Activated CD4-positive, alpha-beta T cell treated with anti-CD3 and anti-CD28 coated beads, Interleukin-2, amount 50 U/mL, for 16 hours (primary cell): ENCODE measurements at regions not wholly inside any gene's neighbourhood (a gene's known extent, or its start where the extent isn't known, plus 50 kb on each side); places are given as distances from the start of the nearest gene placed in this dataset.

ENCODE experiments used
- DNase-seq: peaks from one replicate; pipeline ENCODE4 v3.0.0-alpha.2; 2020

- no peak for DNase-seq
These were observed 120.3 kb upstream of the SUCLG2 start for GRCh38 chr3:67774676-67775075.

GRCh38 chr3:67765575-67765974, 111.2 kb upstream of the SUCLG2 start:
- no peak for DNase-seq

GRCh38 chr3:67745296-67745695, 90.9 kb upstream of the SUCLG2 start:
- no peak for DNase-seq

- no peak for DNase-seq
These were observed 90.3 kb upstream of the SUCLG2 start for GRCh38 chr3:67744699-67745098.

- no peak for DNase-seq
These were observed 85.4 kb upstream of the SUCLG2 start for GRCh38 chr3:67739851-67740250.

GRCh38 chr3:67737906-67738865, 83.8 kb upstream of the SUCLG2 start:
- no peak for DNase-seq

- DNase-seq = no peak
These were observed 82.7 kb upstream of the SUCLG2 start for GRCh38 chr3:67737140-67737539.

GRCh38 chr3:67733269-67733950, 79.0 kb upstream of the SUCLG2 start:
- DNase-seq = no peak

GRCh38 chr3:67724434-67724833, 70.0 kb upstream of the SUCLG2 start:
- no peak for DNase-seq

- no peak for DNase-seq
These were observed 69.5 kb upstream of the SUCLG2 start for GRCh38 chr3:67723863-67724262.

- no peak for DNase-seq
These were observed 64.9 kb upstream of the SUCLG2 start for GRCh38 chr3:67719333-67719732.

- DNase-seq = no peak
These were observed 61.6 kb upstream of the SUCLG2 start for GRCh38 chr3:67715971-67716370.

GRCh38 chr3:67713764-67714469, 59.5 kb upstream of the SUCLG2 start:
- no peak for DNase-seq

GRCh38 chr3:67712259-67712658, 57.8 kb upstream of the SUCLG2 start:
- no peak for DNase-seq

- DNase-seq = no peak
These were observed 56.0 kb upstream of the SUCLG2 start for GRCh38 chr3:67710396-67710795.

- no peak for DNase-seq
These were observed 52.5 kb upstream of the SUCLG2 start for GRCh38 chr3:67706934-67707333.

- DNase-seq = no peak
These were observed 49.9 kb upstream of the SUCLG2 start for GRCh38 chr3:67704322-67704721.
